SK-N-SH treated with all-trans-retinoic acid at 6 μM for 48 hours (cell line): ENCODE measurements at regions not wholly inside any gene's neighbourhood (a gene's known extent, or its start where the extent isn't known, plus 50 kb on each side); places are given as distances from the start of the nearest gene placed in this dataset.
A peak's percentile ranks its signal among the peaks of the same experiment; 100 is the strongest.

ENCODE experiments used
- ATAC-seq: fragments of 200-7000 bp; cut with Tn5 transposase; 3 replicates; pipeline ENCODE4 v1.9.1; 2020; ENCODE audit warnings: mild to moderate bottlenecking, moderate library complexity
- ARNTL ChIP-seq: fragments of 450-650 bp; formaldehyde crosslinking; IDR thresholded peaks from 2 replicates; pipeline ENCODE4 v1.5.0; 2020; ENCODE audit warnings: low read depth, mild to moderate bottlenecking, moderate library complexity, borderline replicate concordance
- CSDC2 ChIP-seq: fragments of 250-450 bp; sonication (Bioruptor Pico); IDR thresholded peaks from 2 replicates; pipeline ENCODE4 v1.5.0; 2020; ENCODE audit warnings: mild to moderate bottlenecking, moderate library complexity
- GLIS3 ChIP-seq: fragments of 250-450 bp; sonication (Bioruptor Pico); IDR thresholded peaks from 2 replicates; pipeline ENCODE4 v1.5.0; 2020; ENCODE audit warnings: mild to moderate bottlenecking, moderate library complexity
- ISL1 ChIP-seq: fragments of 250-450 bp; sonication (Bioruptor Pico); IDR thresholded peaks from 2 replicates; pipeline ENCODE4 v2.1.2; 2022; ENCODE audit warnings: mild to moderate bottlenecking, moderate library complexity
- OSR1 ChIP-seq: fragments of 250-450 bp; sonication (Bioruptor Pico); IDR thresholded peaks from 2 replicates; pipeline ENCODE4 v1.8.0; 2022; ENCODE audit warnings: moderate library complexity, mild to moderate bottlenecking, inconsistent platforms
- PPARA ChIP-seq: fragments of 250-450 bp; sonication (Bioruptor Pico); IDR thresholded peaks from 2 replicates; pipeline ENCODE4 v1.5.0; 2020; ENCODE audit warnings: mild to moderate bottlenecking, borderline replicate concordance
- RARB ChIP-seq: fragments of 250-450 bp; sonication (Bioruptor Pico); IDR thresholded peaks from 2 replicates; pipeline ENCODE4 v1.8.0; 2021; ENCODE audit warnings: mild to moderate bottlenecking, moderate library complexity
- SNAI2 ChIP-seq: fragments of 250-450 bp; sonication (Bioruptor Pico); IDR thresholded peaks from 2 replicates; pipeline ENCODE4 v1.5.0; 2020; ENCODE audit warnings: mild to moderate bottlenecking, moderate library complexity
- TCF4 ChIP-seq: fragments of 250-450 bp; sonication (Bioruptor Pico); IDR thresholded peaks from 2 replicates; pipeline ENCODE4 v1.8.0; 2021; ENCODE audit warnings: mild to moderate bottlenecking, moderate library complexity, borderline replicate concordance
- TOX ChIP-seq: fragments of 250-450 bp; sonication (Bioruptor Pico); IDR thresholded peaks from 2 replicates; pipeline ENCODE4 v1.8.0; 2021; ENCODE audit warnings: mild to moderate bottlenecking, moderate library complexity, borderline replicate concordance
- ZFP3 ChIP-seq: fragments of 250-450 bp; sonication (Bioruptor Pico); IDR thresholded peaks from 2 replicates; pipeline ENCODE4 v1.5.0; 2020; ENCODE audit warnings: mild to moderate bottlenecking, moderate library complexity
- ZFP30 ChIP-seq: fragments of 450-650 bp; formaldehyde crosslinking; IDR thresholded peaks from 2 replicates; pipeline ENCODE4 v1.5.0; 2022; ENCODE audit warnings: mild to moderate bottlenecking, moderate library complexity
- ZNF565 ChIP-seq: fragments of 450-650 bp; formaldehyde crosslinking; conservative IDR thresholded peaks from 2 replicates; pipeline ENCODE4 v1.5.0; 2020; ENCODE audit warnings: low read depth, mild to moderate bottlenecking, moderate library complexity
- ZNF70 ChIP-seq: fragments of 450-650 bp; formaldehyde crosslinking; IDR thresholded peaks from 2 replicates; pipeline ENCODE4 v1.5.0; 2020; ENCODE audit warnings: mild to moderate bottlenecking, moderate library complexity
- ZNF8 ChIP-seq: fragments of 450-650 bp; formaldehyde crosslinking; IDR thresholded peaks from 2 replicates; pipeline ENCODE4 v1.5.0; 2020; ENCODE audit warnings: mild to moderate bottlenecking, moderate library complexity
- TF ChIP-seq, protein P1 (sequence below): fragments of 250-450 bp; sonication (Bioruptor Pico); IDR thresholded peaks from 2 replicates; pipeline ENCODE4 v1.5.0; 2020; ENCODE audit warnings: mild to moderate bottlenecking, moderate library complexity
- TF ChIP-seq, protein P2 (sequence below): fragments of 250-450 bp; sonication (Bioruptor Pico); IDR thresholded peaks from 2 replicates; pipeline ENCODE4 v1.8.0; 2020; ENCODE audit warnings: mild to moderate bottlenecking, moderate library complexity, borderline replicate concordance
- TF ChIP-seq, protein P3 (sequence below): fragments of 250-450 bp; sonication (Bioruptor Pico); IDR thresholded peaks from 2 replicates; pipeline ENCODE4 v1.5.1; 2020; ENCODE audit warnings: low read depth, mild to moderate bottlenecking, moderate library complexity
- TF ChIP-seq, protein P4 (sequence below): fragments of 250-450 bp; sonication (Bioruptor Pico); IDR thresholded peaks from 2 replicates; pipeline ENCODE4 v1.8.0; 2021; ENCODE audit warnings: low read depth, mild to moderate bottlenecking, moderate library complexity, borderline replicate concordance

DNA sequence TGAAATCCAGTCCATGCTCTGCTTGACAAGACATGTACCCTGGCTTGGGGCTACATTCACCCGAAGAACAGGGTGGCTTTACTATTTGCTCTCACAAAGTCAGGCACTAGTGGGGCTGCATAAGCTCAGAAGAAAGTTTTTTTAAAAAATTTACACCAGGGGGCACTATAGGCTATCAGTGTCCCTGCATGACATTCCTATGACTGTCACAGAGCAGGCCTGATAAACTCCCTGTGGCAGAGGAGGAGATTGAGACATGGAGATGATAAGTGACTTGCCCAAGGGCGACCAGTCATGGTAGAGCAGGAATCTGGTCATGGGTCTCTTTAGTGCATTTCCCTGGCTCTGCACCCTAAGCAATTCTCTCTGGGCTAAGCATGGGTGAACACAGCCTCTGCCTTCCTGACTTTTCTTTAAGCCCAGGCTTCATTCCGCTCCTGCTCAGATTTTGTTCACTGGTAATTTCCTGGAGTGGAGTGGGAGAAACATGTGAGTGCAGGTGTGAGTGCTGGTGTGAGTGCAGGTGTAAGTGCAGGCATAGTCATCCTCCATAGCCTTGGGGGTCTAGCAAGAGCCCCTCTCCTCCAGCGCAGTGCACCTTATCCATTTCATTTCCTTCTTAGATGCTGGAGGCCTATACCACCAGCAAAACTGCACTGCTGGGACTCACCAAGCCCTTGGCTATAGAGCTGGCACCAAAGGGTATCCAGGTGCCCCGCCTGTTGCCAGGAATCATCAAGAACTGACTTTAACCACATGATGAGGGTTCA lies 91.6 kb downstream of the DHRS2 start:
- TF ChIP-seq, protein P1, sequence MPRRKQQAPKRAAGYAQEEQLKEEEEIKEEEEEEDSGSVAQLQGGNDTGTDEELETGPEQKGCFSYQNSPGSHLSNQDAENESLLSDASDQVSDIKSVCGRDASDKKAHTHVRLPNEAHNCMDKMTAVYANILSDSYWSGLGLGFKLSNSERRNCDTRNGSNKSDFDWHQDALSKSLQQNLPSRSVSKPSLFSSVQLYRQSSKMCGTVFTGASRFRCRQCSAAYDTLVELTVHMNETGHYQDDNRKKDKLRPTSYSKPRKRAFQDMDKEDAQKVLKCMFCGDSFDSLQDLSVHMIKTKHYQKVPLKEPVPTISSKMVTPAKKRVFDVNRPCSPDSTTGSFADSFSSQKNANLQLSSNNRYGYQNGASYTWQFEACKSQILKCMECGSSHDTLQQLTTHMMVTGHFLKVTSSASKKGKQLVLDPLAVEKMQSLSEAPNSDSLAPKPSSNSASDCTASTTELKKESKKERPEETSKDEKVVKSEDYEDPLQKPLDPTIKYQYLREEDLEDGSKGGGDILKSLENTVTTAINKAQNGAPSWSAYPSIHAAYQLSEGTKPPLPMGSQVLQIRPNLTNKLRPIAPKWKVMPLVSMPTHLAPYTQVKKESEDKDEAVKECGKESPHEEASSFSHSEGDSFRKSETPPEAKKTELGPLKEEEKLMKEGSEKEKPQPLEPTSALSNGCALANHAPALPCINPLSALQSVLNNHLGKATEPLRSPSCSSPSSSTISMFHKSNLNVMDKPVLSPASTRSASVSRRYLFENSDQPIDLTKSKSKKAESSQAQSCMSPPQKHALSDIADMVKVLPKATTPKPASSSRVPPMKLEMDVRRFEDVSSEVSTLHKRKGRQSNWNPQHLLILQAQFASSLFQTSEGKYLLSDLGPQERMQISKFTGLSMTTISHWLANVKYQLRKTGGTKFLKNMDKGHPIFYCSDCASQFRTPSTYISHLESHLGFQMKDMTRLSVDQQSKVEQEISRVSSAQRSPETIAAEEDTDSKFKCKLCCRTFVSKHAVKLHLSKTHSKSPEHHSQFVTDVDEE (CRISPR knock-in tag) = no peak
- TF ChIP-seq ZNF70 (CRISPR knock-in tag) (no peak), CSDC2 (CRISPR knock-in tag) (no peak), RARB (CRISPR knock-in tag) (no peak)
- ATAC-seq = peak; percentile 92

DNA sequence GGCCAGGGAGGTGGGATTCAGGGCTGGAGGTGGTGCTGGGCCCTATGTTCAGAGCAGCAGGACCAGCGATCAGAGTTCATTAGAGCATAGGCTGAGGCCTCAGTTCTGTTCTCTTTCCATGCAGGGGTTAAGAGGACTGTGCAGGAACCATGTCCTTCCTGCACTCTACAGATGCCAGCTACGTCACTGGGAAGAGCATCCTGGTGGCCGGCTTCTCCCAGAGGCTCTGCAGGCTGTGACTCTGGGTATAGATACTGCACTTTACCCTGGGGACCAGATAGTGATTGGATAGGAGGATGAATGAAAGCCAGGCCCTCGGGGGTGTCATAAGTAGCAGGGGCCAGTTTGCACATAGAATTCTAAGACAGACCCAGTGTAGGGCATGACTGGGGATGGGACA lies 92.6 kb downstream of the DHRS2 start:
- ATAC-seq = no peak
- TF ChIP-seq, protein P2, sequence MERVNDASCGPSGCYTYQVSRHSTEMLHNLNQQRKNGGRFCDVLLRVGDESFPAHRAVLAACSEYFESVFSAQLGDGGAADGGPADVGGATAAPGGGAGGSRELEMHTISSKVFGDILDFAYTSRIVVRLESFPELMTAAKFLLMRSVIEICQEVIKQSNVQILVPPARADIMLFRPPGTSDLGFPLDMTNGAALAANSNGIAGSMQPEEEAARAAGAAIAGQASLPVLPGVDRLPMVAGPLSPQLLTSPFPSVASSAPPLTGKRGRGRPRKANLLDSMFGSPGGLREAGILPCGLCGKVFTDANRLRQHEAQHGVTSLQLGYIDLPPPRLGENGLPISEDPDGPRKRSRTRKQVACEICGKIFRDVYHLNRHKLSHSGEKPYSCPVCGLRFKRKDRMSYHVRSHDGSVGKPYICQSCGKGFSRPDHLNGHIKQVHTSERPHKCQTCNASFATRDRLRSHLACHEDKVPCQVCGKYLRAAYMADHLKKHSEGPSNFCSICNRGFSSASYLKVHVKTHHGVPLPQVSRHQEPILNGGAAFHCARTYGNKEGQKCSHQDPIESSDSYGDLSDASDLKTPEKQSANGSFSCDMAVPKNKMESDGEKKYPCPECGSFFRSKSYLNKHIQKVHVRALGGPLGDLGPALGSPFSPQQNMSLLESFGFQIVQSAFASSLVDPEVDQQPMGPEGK (CRISPR knock-in tag) = no peak
- TF ChIP-seq TCF4 (CRISPR knock-in tag) = no peak
- TF ChIP-seq, protein P3, sequence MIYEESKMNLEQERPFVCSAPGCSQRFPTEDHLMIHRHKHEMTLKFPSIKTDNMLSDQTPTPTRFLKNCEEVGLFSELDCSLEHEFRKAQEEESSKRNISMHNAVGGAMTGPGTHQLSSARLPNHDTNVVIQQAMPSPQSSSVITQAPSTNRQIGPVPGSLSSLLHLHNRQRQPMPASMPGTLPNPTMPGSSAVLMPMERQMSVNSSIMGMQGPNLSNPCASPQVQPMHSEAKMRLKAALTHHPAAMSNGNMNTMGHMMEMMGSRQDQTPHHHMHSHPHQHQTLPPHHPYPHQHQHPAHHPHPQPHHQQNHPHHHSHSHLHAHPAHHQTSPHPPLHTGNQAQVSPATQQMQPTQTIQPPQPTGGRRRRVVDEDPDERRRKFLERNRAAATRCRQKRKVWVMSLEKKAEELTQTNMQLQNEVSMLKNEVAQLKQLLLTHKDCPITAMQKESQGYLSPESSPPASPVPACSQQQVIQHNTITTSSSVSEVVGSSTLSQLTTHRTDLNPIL = no peak
- TF ChIP-seq, protein P1 (CRISPR knock-in tag) = no peak
- TF ChIP-seq ZFP30 (CRISPR knock-in tag) = no peak
- no peak for TF ChIP-seq CSDC2 (CRISPR knock-in tag)
- TF ChIP-seq SNAI2 = no peak
- TF ChIP-seq ARNTL (CRISPR knock-in tag) = no peak
- no peak for TF ChIP-seq ZNF8 (CRISPR knock-in tag)
- TF ChIP-seq PPARA (CRISPR knock-in tag) = no peak
- no peak for TF ChIP-seq GLIS3 (CRISPR knock-in tag)
- TF ChIP-seq, protein P4, sequence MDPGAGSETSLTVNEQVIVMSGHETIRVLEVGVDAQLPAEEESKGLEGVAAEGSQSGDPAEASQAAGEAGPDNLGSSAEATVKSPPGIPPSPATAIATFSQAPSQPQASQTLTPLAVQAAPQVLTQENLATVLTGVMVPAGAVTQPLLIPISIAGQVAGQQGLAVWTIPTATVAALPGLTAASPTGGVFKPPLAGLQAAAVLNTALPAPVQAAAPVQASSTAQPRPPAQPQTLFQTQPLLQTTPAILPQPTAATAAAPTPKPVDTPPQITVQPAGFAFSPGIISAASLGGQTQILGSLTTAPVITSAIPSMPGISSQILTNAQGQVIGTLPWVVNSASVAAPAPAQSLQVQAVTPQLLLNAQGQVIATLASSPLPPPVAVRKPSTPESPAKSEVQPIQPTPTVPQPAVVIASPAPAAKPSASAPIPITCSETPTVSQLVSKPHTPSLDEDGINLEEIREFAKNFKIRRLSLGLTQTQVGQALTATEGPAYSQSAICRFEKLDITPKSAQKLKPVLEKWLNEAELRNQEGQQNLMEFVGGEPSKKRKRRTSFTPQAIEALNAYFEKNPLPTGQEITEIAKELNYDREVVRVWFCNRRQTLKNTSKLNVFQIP = no peak
- TF ChIP-seq ZFP3 (CRISPR knock-in tag) = no peak
- no peak for TF ChIP-seq RARB (CRISPR knock-in tag)
- no peak for TF ChIP-seq OSR1 (CRISPR knock-in tag)
- TF ChIP-seq ISL1 (CRISPR knock-in tag) = no peak
- no peak for TF ChIP-seq TOX (CRISPR knock-in tag)
- no peak for TF ChIP-seq ZNF565
- no peak for TF ChIP-seq ZNF70 (CRISPR knock-in tag)
- TF ChIP-seq, all 23 proteins: peak for 0
